AG09319 (cell line): ENCODE measurements at regions not wholly inside any gene's neighbourhood (a gene's known extent, or its start where the extent isn't known, plus 50 kb on each side); places are given as distances from the start of the nearest gene placed in this dataset.

ENCODE experiments used
- DNase-seq: peaks from one replicate; pipeline ENCODE4 v3.0.0-alpha.2; 2010; ENCODE audit warnings: low read depth; ENCODE audit errors: extremely low read depth
- TF ChIP-seq, protein P1 (sequence below): IDR thresholded peaks from 2 replicates; pipeline ENCODE4 v1.5.1; 2011; ENCODE audit warnings: low read depth, mild to moderate bottlenecking, inconsistent platforms, low read length, moderate library complexity

DNA sequence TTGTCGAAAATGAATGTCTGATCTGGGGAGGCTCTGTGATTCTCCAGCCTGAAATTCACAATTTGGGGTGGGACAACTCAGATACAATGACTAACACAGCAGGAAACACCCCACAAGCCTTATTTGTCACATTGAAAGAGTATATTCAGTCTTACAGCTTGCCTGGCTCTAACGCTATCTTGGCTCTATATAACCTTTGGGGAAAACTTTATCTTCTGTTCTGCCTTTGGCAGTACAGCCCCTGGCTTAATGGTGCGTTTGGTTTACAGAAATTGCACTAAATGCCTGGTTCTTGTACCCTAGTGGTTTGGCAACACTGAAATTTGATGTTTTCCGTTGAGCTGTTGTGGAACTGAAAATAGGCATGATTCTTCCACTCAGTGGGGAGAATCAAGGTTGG, 178.1 kb upstream of the VEGFC start:
- DNase-seq, result no peak
- TF ChIP-seq, protein P1, sequence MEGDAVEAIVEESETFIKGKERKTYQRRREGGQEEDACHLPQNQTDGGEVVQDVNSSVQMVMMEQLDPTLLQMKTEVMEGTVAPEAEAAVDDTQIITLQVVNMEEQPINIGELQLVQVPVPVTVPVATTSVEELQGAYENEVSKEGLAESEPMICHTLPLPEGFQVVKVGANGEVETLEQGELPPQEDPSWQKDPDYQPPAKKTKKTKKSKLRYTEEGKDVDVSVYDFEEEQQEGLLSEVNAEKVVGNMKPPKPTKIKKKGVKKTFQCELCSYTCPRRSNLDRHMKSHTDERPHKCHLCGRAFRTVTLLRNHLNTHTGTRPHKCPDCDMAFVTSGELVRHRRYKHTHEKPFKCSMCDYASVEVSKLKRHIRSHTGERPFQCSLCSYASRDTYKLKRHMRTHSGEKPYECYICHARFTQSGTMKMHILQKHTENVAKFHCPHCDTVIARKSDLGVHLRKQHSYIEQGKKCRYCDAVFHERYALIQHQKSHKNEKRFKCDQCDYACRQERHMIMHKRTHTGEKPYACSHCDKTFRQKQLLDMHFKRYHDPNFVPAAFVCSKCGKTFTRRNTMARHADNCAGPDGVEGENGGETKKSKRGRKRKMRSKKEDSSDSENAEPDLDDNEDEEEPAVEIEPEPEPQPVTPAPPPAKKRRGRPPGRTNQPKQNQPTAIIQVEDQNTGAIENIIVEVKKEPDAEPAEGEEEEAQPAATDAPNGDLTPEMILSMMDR, result no peak

- TF ChIP-seq, protein P1, result no peak
These were observed 178.9 kb upstream of the VEGFC start for GRCh38 chr4:176971576-176972115.

DNA sequence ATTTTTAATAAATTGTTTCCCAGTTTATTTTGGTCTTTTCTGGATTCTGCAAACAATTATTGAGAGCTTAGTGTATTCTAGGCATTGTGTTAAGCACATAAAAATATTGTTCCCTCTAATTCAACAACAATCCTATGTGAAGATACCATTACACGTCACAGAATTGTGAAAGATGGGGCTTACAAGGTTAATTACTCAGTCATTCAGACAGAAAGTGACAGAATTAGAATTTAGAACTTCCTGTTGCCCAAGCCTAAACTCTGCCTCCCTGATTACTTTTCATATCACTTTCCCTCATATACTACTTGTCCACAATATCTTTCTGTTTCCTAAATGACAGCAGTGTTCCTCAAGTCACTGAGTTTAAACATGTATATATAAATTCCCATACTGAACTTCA, 186.7 kb upstream of the VEGFC start:
- DNase-seq, result no peak
- TF ChIP-seq, protein P1, result no peak

More at GRCh38 chr4:176971576-176972115, 178.9 kb upstream of the VEGFC start:
- no peak for DNase-seq

GRCh38 chr4:176981074-176981473, 188.4 kb upstream of the VEGFC start:
- TF ChIP-seq, protein P1, result no peak
- no peak for DNase-seq

DNA sequence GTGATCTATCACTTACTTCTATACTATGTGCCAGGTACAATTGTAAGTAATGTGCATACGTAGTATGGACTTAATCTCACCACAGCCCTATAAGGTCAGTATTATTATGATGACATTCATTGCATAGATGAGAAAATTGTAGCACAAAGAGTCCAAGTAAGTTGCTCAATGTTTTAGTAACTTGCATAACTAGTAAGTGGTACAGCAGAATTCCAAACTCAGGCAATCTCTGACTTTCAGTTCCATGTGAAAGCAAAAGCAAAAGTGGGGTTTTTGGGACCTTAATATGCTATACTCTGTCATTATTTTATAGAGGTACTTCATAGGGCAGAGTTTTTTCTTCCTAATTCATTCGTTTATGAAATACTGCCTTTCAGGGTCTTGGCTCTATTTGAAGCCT, 188.8 kb upstream of the VEGFC start:
- DNase-seq, result peak; percentile 43
- TF ChIP-seq, protein P1, result no peak

DNA sequence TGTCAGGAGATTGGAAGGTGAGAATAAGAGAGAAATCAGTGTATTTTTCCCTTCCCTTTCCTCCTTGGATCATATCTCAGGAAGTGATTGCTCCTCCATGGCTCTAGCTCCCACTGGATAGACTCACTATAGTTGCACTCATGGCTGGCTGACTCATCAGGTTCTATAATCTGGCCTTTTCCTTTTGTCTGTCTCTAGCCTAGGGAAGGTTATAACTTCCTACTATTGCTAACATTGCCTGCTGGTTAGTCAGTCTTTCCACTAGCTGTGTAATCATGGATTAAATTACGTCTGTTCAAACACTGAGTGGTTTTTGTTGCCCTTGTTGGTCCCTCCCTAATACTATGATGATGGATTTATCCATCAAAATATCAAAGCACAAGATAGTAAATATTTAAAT, 195.5 kb upstream of the VEGFC start:
- TF ChIP-seq, protein P1, result no peak
- peak; percentile 82 for DNase-seq

DNA sequence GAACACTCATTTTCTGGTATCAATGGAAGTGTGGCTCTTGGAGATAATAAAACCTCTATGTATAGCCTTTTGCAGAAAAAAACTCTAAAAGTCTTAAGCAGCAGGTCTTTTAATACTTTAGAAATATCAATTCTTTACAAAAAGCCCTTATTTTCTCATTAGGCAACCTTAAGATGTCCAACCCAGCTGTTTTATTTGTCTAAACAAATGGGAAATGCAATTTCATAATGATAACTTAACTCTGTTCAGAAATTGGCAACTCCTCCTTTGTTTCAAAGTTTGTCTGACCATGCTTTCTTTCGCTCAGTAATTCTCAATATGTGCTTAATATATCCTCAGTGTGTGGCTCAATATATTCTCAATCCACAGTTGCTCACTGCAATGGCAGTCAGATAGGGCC, 196.5 kb upstream of the VEGFC start:
- TF ChIP-seq, protein P1, result no peak
- DNase-seq, result no peak
